Neural progenitor cell (in vitro differentiated cells): ENCODE measurements at regions not wholly inside any gene's neighbourhood (a gene's known extent, or its start where the extent isn't known, plus 50 kb on each side); places are given as distances from the start of the nearest gene placed in this dataset.

Source experiments
- EZH2 ChIP-seq: fragments of 200-600 bp; sonication (generic); IDR thresholded peaks from 2 replicates; pipeline ENCODE4 v1.6.1; 2017; ENCODE audit warnings: antibody characterized with exemption, mild to moderate bottlenecking, moderate library complexity
- EZH2phosphoT487 ChIP-seq: fragments of 200-600 bp; sonication (generic); IDR thresholded peaks from 2 replicates; pipeline ENCODE4 v1.6.1; 2017; ENCODE audit warnings: antibody characterized with exemption

GRCh38 chr12:45582986-45583659, 146.4 kb upstream of the ARID2 start:
- TF ChIP-seq EZH2 (no peak), EZH2phosphoT487 (no peak)
